Hepatocyte (in vitro differentiated cells): ENCODE measurements at regions not wholly inside any gene's neighbourhood (a gene's known extent, or its start where the extent isn't known, plus 50 kb on each side); places are given as distances from the start of the nearest gene placed in this dataset.

ENCODE experiments used
- DNase-seq: peaks from one replicate; pipeline ENCODE4 v3.0.0-alpha.2; 2016; ENCODE audit warnings: low spot score
- H2AFZ ChIP-seq: fragments of 200-600 bp; sonication (generic); 2 replicates; pipeline ENCODE4 v1.6.0; 2016; ENCODE audit warnings: antibody characterized with exemption, mild to moderate bottlenecking
- H3K27ac ChIP-seq: fragments of 200-600 bp; sonication (generic); 2 replicates; pipeline ENCODE4 v1.5.1; 2016; ENCODE audit warnings: mild to moderate bottlenecking
- H3K27me3 ChIP-seq: fragments of 200-600 bp; sonication (generic); 2 replicates; pipeline ENCODE4 v1.6.1; 2016
- H3K36me3 ChIP-seq: fragments of 200-600 bp; sonication (generic); replicated peaks from 2 replicates; pipeline ENCODE4 v1.5.1; 2016; ENCODE audit warnings: low read depth; ENCODE audit not compliant: insufficient read depth
- H3K4me1 ChIP-seq: fragments of 200-600 bp; sonication (generic); 2 replicates; pipeline ENCODE4 v1.5.1; 2016; ENCODE audit warnings: mild to moderate bottlenecking, moderate library complexity; ENCODE audit not compliant: insufficient read depth
- H3K4me2 ChIP-seq: fragments of 200-600 bp; sonication (generic); 2 replicates; pipeline ENCODE4 v1.6.0; 2016
- H3K4me3 ChIP-seq: fragments of 200-600 bp; sonication (generic); 2 replicates; pipeline ENCODE4 v1.5.1; 2016; ENCODE audit warnings: mild to moderate bottlenecking
- H3K79me2 ChIP-seq: fragments of 200-600 bp; sonication (generic); 2 replicates; pipeline ENCODE4 v1.6.0; 2017; ENCODE audit warnings: mild to moderate bottlenecking
- H3K9me2 ChIP-seq: fragments of 200-600 bp; sonication (generic); replicated peaks from 2 replicates; pipeline ENCODE4 v1.6.0; 2017; ENCODE audit warnings: mild to moderate bottlenecking; ENCODE audit not compliant: insufficient read depth
- H3K9me3 ChIP-seq: fragments of 200-600 bp; sonication (generic); 2 replicates; pipeline ENCODE4 v1.5.1; 2016; ENCODE audit warnings: low read depth, mild to moderate bottlenecking
- H4K20me1 ChIP-seq: fragments of 200-600 bp; sonication (generic); 2 replicates; pipeline ENCODE4 v1.6.0; 2016; ENCODE audit warnings: mild to moderate bottlenecking; ENCODE audit not compliant: insufficient read depth, poor library complexity, severe bottlenecking
- CTCF ChIP-seq: fragments of 200-600 bp; sonication (generic); IDR thresholded peaks from 2 replicates; pipeline ENCODE4 v1.5.1; 2016; ENCODE audit warnings: antibody characterized with exemption, mild to moderate bottlenecking; ENCODE audit not compliant: poor library complexity
- EZH2 ChIP-seq: fragments of 200-600 bp; sonication (generic); IDR thresholded peaks from 2 replicates; pipeline ENCODE4 v1.6.1; 2016; ENCODE audit warnings: antibody characterized with exemption, mild to moderate bottlenecking, borderline replicate concordance
- EZH2phosphoT487 ChIP-seq: fragments of 200-600 bp; sonication (generic); IDR thresholded peaks from one replicate; pipeline ENCODE4 v1.6.1; 2018; ENCODE audit warnings: antibody characterized with exemption, mild to moderate bottlenecking, low read depth, moderate library complexity; ENCODE audit not compliant: unreplicated experiment, severe bottlenecking
- WGBS: methylation state at CpG from one replicate; pipeline ENCODE4 v1.1.6; 2016; ENCODE audit warnings: low lambda C conversion rate; ENCODE audit errors: missing lambda C conversion rate; 5-methylcytosine and 5-hydroxymethylcytosine counted together

- WGBS: 27% methylated on average over 15 of the region's 15 CpGs
- no peaks in the 10 kb centered on the region for H3K36me3 ChIP-seq
- H3K4me3 ChIP-seq: no peak overlapping the region
- DNase-seq: peak; percentile 29
- H3K4me2 ChIP-seq: peak overlapping the region; percentile 71
- H3K9me3 ChIP-seq: no peaks in the 10 kb centered on the region
- H3K4me1 ChIP-seq: peaks cover 23% of the 10 kb centered on the region
- H3K27me3 ChIP-seq: peaks cover 55% of the 10 kb centered on the region
- TF ChIP-seq EZH2: no peak
- TF ChIP-seq CTCF: no peak
- TF ChIP-seq EZH2phosphoT487: no peak
- H3K9me2 ChIP-seq: no peaks in the 10 kb centered on the region
- no peak overlapping the region for H3K27ac ChIP-seq
- no peak overlapping the region for H2AFZ ChIP-seq
- no peaks in the 10 kb centered on the region for H4K20me1 ChIP-seq
- H3K79me2 ChIP-seq: no peaks in the 10 kb centered on the region
These were observed 93.3 kb upstream of the POU3F1 start for GRCh38 chr1:38139738-38140487.

GRCh38 chr1:38138498-38139233, 92.1 kb upstream of the POU3F1 start:
- H3K4me3 ChIP-seq: no peak overlapping the region
- no peaks in the 10 kb centered on the region for H3K9me2 ChIP-seq
- peaks cover 63% of the 10 kb centered on the region for H3K27me3 ChIP-seq
- no peak overlapping the region for H3K4me2 ChIP-seq
- peaks cover 23% of the 10 kb centered on the region for H3K4me1 ChIP-seq
- TF ChIP-seq EZH2: no peak
- no peak for TF ChIP-seq CTCF
- no peak for TF ChIP-seq EZH2phosphoT487
- no peak overlapping the region for H3K27ac ChIP-seq
- peak; percentile 90 for DNase-seq
- H3K9me3 ChIP-seq: no peaks in the 10 kb centered on the region
- no peaks in the 10 kb centered on the region for H3K79me2 ChIP-seq
- 54% methylated on average over 6 of the region's 6 CpGs for WGBS
- no peaks in the 10 kb centered on the region for H4K20me1 ChIP-seq
- no peaks in the 10 kb centered on the region for H3K36me3 ChIP-seq
- no peak overlapping the region for H2AFZ ChIP-seq

GRCh38 chr1:38137164-38137563, 90.6 kb upstream of the POU3F1 start:
- no peaks in the 10 kb centered on the region for H4K20me1 ChIP-seq
- 94% methylated on average over 3 of the region's 3 CpGs for WGBS
- H3K4me3 ChIP-seq: no peak overlapping the region
- no peak overlapping the region for H3K27ac ChIP-seq
- no peaks in the 10 kb centered on the region for H3K79me2 ChIP-seq
- TF ChIP-seq EZH2 (no peak), CTCF (no peak), EZH2phosphoT487 (no peak)
- H2AFZ ChIP-seq: no peak overlapping the region
- H3K4me2 ChIP-seq: no peak overlapping the region
- H3K27me3 ChIP-seq: peaks cover 56% of the 10 kb centered on the region
- no peak for DNase-seq
- H3K36me3 ChIP-seq: no peaks in the 10 kb centered on the region
- no peaks in the 10 kb centered on the region for H3K9me2 ChIP-seq
- no peaks in the 10 kb centered on the region for H3K9me3 ChIP-seq
- peaks cover 23% of the 10 kb centered on the region for H3K4me1 ChIP-seq
